Naive B cell (primary cell): ENCODE measurements at regions not wholly inside any gene's neighbourhood (a gene's known extent, or its start where the extent isn't known, plus 50 kb on each side); places are given as distances from the start of the nearest gene placed in this dataset.
"Not testable (repeated sequence)": the region's sequence is repeated elsewhere in the genome, so short reads cannot be mapped to it uniquely, and the experiment has no call there.

Experiments used
- ATAC-seq, 2 donors: fragments of 150-1000 bp; cut with Tn5 transposase; 2 replicates each; pipeline ENCODE4 v1.10.0; 2021; ENCODE audit warnings: low read depth in 2 of 2, mild to moderate bottlenecking in 2 of 2, moderate library complexity in 2 of 2
- DNase-seq: peaks from one replicate; pipeline ENCODE4 v3.0.0; 2022
- H3K27ac Mint-ChIP-seq, 6 donors: one replicate each; pipeline ENCODE4 v1.8.0; 2020 to 2022; ENCODE audit warnings: mild to moderate bottlenecking in 6 of 6, mixed read lengths in 6 of 6, moderate library complexity in 5 of 6, inconsistent platforms in 2 of 6
- H3K27me3 Mint-ChIP-seq, 3 donors: one replicate each; pipeline ENCODE4 v1.8.0; 2021 to 2022; ENCODE audit warnings: mixed read lengths in 3 of 3, mild to moderate bottlenecking in 1 of 3
- H3K36me3 Mint-ChIP-seq, 2 donors: one replicate each; pipeline ENCODE4 v1.8.0; 2020 to 2022; ENCODE audit warnings: mixed read lengths in 2 of 2, inconsistent platforms in 1 of 2, mild to moderate bottlenecking in 1 of 2
- H3K4me1 Mint-ChIP-seq, 3 donors: one replicate each; pipeline ENCODE4 v1.8.0; 2020 to 2022; ENCODE audit warnings: mixed read lengths in 3 of 3, inconsistent platforms in 1 of 3, mild to moderate bottlenecking in 1 of 3, moderate library complexity in 1 of 3
- H3K4me3 Mint-ChIP-seq, 8 donors: one replicate each; pipeline ENCODE4 v1.8.0; 2020 to 2022; ENCODE audit warnings: mild to moderate bottlenecking in 8 of 8, mixed read lengths in 8 of 8, moderate library complexity in 8 of 8, inconsistent platforms in 2 of 8
- H3K9me3 Mint-ChIP-seq, 7 donors: one replicate each; pipeline ENCODE4 v1.8.0; 2020 to 2022; ENCODE audit warnings: mixed read lengths in 7 of 7, mild to moderate bottlenecking in 5 of 7, inconsistent platforms in 2 of 7, moderate library complexity in 1 of 7

GRCh38 chr11:47928426-47928825 is 51.9 kb upstream of the PTPRJ start:
- ATAC-seq (peak; percentile 76 to 77), DNase-seq (no peak)
- Mint-ChIP-seq H3K9me3 (peaks cover 0 to 2% (median 0%) of the 10 kb centered on the region in 7 donors), H3K27me3 (no peaks in the 10 kb centered on the region), H3K4me1 (peaks cover 31 to 61% (median 51%) of the 10 kb centered on the region in 3 donors), H3K27ac (peak overlapping the region; percentile 14 to 82 (median 69)), H3K36me3 (no peaks in the 10 kb centered on the region), H3K4me3 (peak overlapping the region in 7 of 8 donors; percentile 33 to 85 (median 67))

- Mint-ChIP-seq H3K4me1 (peaks cover 54 to 80% (median 74%) of the 10 kb centered on the region in 3 donors), H3K27me3 (no peaks in the 10 kb centered on the region), H3K27ac (peak overlapping the region in 4 of 6 donors; percentile 50 to 88 (median 78)), H3K4me3 (peak overlapping the region in 5 of 8 donors; percentile 37 to 66 (median 44)), H3K9me3 (peaks cover 0 to 2% (median 0%) of the 10 kb centered on the region in 7 donors), H3K36me3 (no peaks in the 10 kb centered on the region)
- DNase-seq, result no peak
- no peak for ATAC-seq
Measured at GRCh38 chr11:47924184-47924691, 56.1 kb upstream of the PTPRJ start.

- H3K4me1 Mint-ChIP-seq, result peaks cover 56 to 80% (median 74%) of the 10 kb centered on the region in 3 donors
Measured at GRCh38 chr11:47923667-47924066, 56.7 kb upstream of the PTPRJ start.

GRCh38 chr11:47921080-47921555 is 59.2 kb upstream of the PTPRJ start:
- not testable (repeated sequence) for ATAC-seq, H3K27me3 Mint-ChIP-seq, H3K36me3 Mint-ChIP-seq, H3K9me3 Mint-ChIP-seq, DNase-seq
- H3K4me1 Mint-ChIP-seq, result peaks cover 58 to 88% (median 79%) of the 10 kb centered on the region in 3 donors
- H3K4me3 Mint-ChIP-seq, result peak overlapping the region; percentile 44 to 87 (median 74)
- peak overlapping the region; percentile 91 to 100 (median 99) for H3K27ac Mint-ChIP-seq

More at GRCh38 chr11:47923667-47924066, 56.7 kb upstream of the PTPRJ start:
- no peaks in the 10 kb centered on the region for H3K27me3 Mint-ChIP-seq
- no peaks in the 10 kb centered on the region for H3K36me3 Mint-ChIP-seq
- H3K27ac Mint-ChIP-seq, result peak overlapping the region in 4 of 6 donors; percentile 37 to 83 (median 64)
- ATAC-seq (no peak), DNase-seq (no peak)
- peak overlapping the region in 1 of 8 donors; percentile 49 for H3K4me3 Mint-ChIP-seq
- peaks cover 0 to 2% (median 0%) of the 10 kb centered on the region in 7 donors for H3K9me3 Mint-ChIP-seq

- H3K4me3 Mint-ChIP-seq, result peak overlapping the region; percentile 53 to 89 (median 77)
- H3K4me1 Mint-ChIP-seq, result peaks cover 61 to 93% (median 85%) of the 10 kb centered on the region in 3 donors
- DNase-seq, result no peak
- peaks cover 0 to 2% (median 0%) of the 10 kb centered on the region in 7 donors for H3K9me3 Mint-ChIP-seq
- peak overlapping the region; percentile 91 to 100 (median 99) for H3K27ac Mint-ChIP-seq
- H3K27me3 Mint-ChIP-seq, result no peaks in the 10 kb centered on the region
- ATAC-seq, result no peak
- H3K36me3 Mint-ChIP-seq, result no peaks in the 10 kb centered on the region
Measured at GRCh38 chr11:47918882-47919495, 61.4 kb upstream of the PTPRJ start.

- no peaks in the 10 kb centered on the region for H3K27me3 Mint-ChIP-seq
- peak; percentile 6 to 13 for ATAC-seq
- no peak for DNase-seq
- H3K36me3 Mint-ChIP-seq, result no peaks in the 10 kb centered on the region
- H3K9me3 Mint-ChIP-seq, result peaks cover 0 to 2% (median 0%) of the 10 kb centered on the region in 7 donors
- H3K27ac Mint-ChIP-seq, result peak overlapping the region; percentile 91 to 100 (median 99)
- peaks cover 68 to 93% (median 91%) of the 10 kb centered on the region in 3 donors for H3K4me1 Mint-ChIP-seq
- H3K4me3 Mint-ChIP-seq, result peak overlapping the region; percentile 53 to 89 (median 77)
Measured at GRCh38 chr11:47918370-47918690, 62.0 kb upstream of the PTPRJ start.

- peaks cover 0 to 2% (median 0%) of the 10 kb centered on the region in 7 donors for H3K9me3 Mint-ChIP-seq
- peak overlapping the region; percentile 53 to 89 (median 77) for H3K4me3 Mint-ChIP-seq
- peak; percentile 91 for DNase-seq
- peak; percentile 81 to 83 for ATAC-seq
- peaks cover 66 to 94% (median 91%) of the 10 kb centered on the region in 3 donors for H3K4me1 Mint-ChIP-seq
- peak overlapping the region; percentile 91 to 100 (median 99) for H3K27ac Mint-ChIP-seq
- no peaks in the 10 kb centered on the region for H3K27me3 Mint-ChIP-seq
- H3K36me3 Mint-ChIP-seq, result no peaks in the 10 kb centered on the region
Measured at GRCh38 chr11:47917599-47918369, 62.6 kb upstream of the PTPRJ start.

GRCh38 chr11:47916361-47916841 is 64.0 kb upstream of the PTPRJ start:
- peak overlapping the region in 6 of 8 donors; percentile 29 to 79 (median 50) for H3K4me3 Mint-ChIP-seq
- no peaks in the 10 kb centered on the region for H3K27me3 Mint-ChIP-seq
- H3K36me3 Mint-ChIP-seq, result no peaks in the 10 kb centered on the region
- H3K4me1 Mint-ChIP-seq, result peaks cover 70 to 89% (median 87%) of the 10 kb centered on the region in 3 donors
- DNase-seq, result no peak
- H3K27ac Mint-ChIP-seq, result peak overlapping the region; percentile 83 to 99 (median 96)
- peaks cover 0 to 2% (median 0%) of the 10 kb centered on the region in 7 donors for H3K9me3 Mint-ChIP-seq
- no peak for ATAC-seq

- H3K4me3 Mint-ChIP-seq, result peak overlapping the region in 7 of 8 donors; percentile 7 to 82 (median 42)
- no peak for DNase-seq
Measured at GRCh38 chr11:47915783-47916182, 64.6 kb upstream of the PTPRJ start.

GRCh38 chr11:47915374-47915773 is 65.0 kb upstream of the PTPRJ start:
- no peak for ATAC-seq
- peak overlapping the region; percentile 80 to 99 (median 96) for H3K27ac Mint-ChIP-seq
- no peaks in the 10 kb centered on the region for H3K9me3 Mint-ChIP-seq
- DNase-seq, result no peak
- H3K4me1 Mint-ChIP-seq, result peaks cover 62 to 79% (median 79%) of the 10 kb centered on the region in 3 donors
- H3K4me3 Mint-ChIP-seq, result peak overlapping the region in 7 of 8 donors; percentile 7 to 82 (median 42)
- H3K27me3 Mint-ChIP-seq, result no peaks in the 10 kb centered on the region
- H3K36me3 Mint-ChIP-seq, result no peaks in the 10 kb centered on the region

More at GRCh38 chr11:47915783-47916182, 64.6 kb upstream of the PTPRJ start:
- Mint-ChIP-seq H3K27me3 (no peaks in the 10 kb centered on the region), H3K4me1 (peaks cover 66 to 84% (median 83%) of the 10 kb centered on the region in 3 donors), H3K9me3 (no peaks in the 10 kb centered on the region), H3K27ac (peak overlapping the region; percentile 83 to 99 (median 96)), H3K36me3 (no peaks in the 10 kb centered on the region)
- no peak for ATAC-seq

- ATAC-seq (no peak), DNase-seq (no peak)
- no peak overlapping the region for H3K4me3 Mint-ChIP-seq
- no peaks in the 10 kb centered on the region for H3K9me3 Mint-ChIP-seq
- H3K4me1 Mint-ChIP-seq, result peaks cover 55 to 74% (median 73%) of the 10 kb centered on the region in 3 donors
- no peaks in the 10 kb centered on the region for H3K36me3 Mint-ChIP-seq
- H3K27me3 Mint-ChIP-seq, result no peaks in the 10 kb centered on the region
- H3K27ac Mint-ChIP-seq, result peak overlapping the region in 4 of 6 donors; percentile 33 to 81 (median 43)
Measured at GRCh38 chr11:47914743-47915142, 65.6 kb upstream of the PTPRJ start.

GRCh38 chr11:47913529-47914244 is 65.5 kb upstream of the NUP160 start:
- Mint-ChIP-seq H3K27me3 (no peaks in the 10 kb centered on the region), H3K36me3 (no peaks in the 10 kb centered on the region), H3K27ac (peak overlapping the region; percentile 27 to 81 (median 46)), H3K4me1 (peaks cover 46 to 66% (median 63%) of the 10 kb centered on the region in 3 donors), H3K4me3 (peak overlapping the region in 6 of 8 donors; percentile 13 to 56 (median 30)), H3K9me3 (no peaks in the 10 kb centered on the region)
- DNase-seq (no peak), ATAC-seq (no peak)
